ENCODE measurements at regions not wholly inside any gene's neighbourhood (a gene's known extent, or its start where the extent isn't known, plus 50 kb on each side); places are given as distances from the start of the nearest gene placed in this dataset.

GRCh38 chr5:63854076-63854475 is 108.2 kb downstream of the HTR1A start:
- Histone ChIP-seq H2AFZ (ENCODE audit: low read depth, low read length) (no peak overlapping the region), H3K9me3 (ENCODE audit: low read length) (no peaks in the 10 kb centered on the region), H3K79me2 (replicated peaks; ENCODE audit: insufficient read depth, low read length) (no peaks in the 10 kb centered on the region), H4K20me1 (ENCODE audit: insufficient read depth) (no peaks in the 10 kb centered on the region), H3K27me3 (ENCODE audit: insufficient read depth, low read depth, low read length) (no peaks in the 10 kb centered on the region), H3K4me2 (ENCODE audit: low read length) (no peak overlapping the region), H3K27ac (ENCODE audit: low read length) (no peak overlapping the region), H3K9me2 (ENCODE audit: insufficient read depth, low read length) (no peaks in the 10 kb centered on the region), H3K9ac (ENCODE audit: low read length) (no peak overlapping the region), H3K4me3 (ENCODE audit: low read length) (no peak overlapping the region), H3F3A (ENCODE audit: insufficient read depth, low read length, poor library complexity, severe bottlenecking) (no peaks in the 10 kb centered on the region), H3K36me3 (ENCODE audit: insufficient read depth, low read length) (no peaks in the 10 kb centered on the region)
- TF ChIP-seq CTCF (IDR thresholded peaks at IDR 0.05; ENCODE audit: poor library complexity, severe bottlenecking): no peak
- TF ChIP-seq REST (IDR thresholded peaks at IDR 0.05; ENCODE audit: borderline replicate concordance): no peak
- no peak for TF ChIP-seq EP300 (conservative IDR thresholded peaks at IDR 0.05; ENCODE audit: poor library complexity, severe bottlenecking)
- TF ChIP-seq RAD21 (conservative IDR thresholded peaks at IDR 0.05): no peak
- no peak for TF ChIP-seq MXI1 (conservative IDR thresholded peaks at IDR 0.05; ENCODE audit: poor library complexity, severe bottlenecking)
- TF ChIP-seq TAF1 (IDR thresholded peaks at IDR 0.05; ENCODE audit: low read depth): no peak
- TF ChIP-seq SMC3 (conservative IDR thresholded peaks at IDR 0.05; ENCODE audit: poor library complexity): no peak
- TF ChIP-seq EZH2 (IDR thresholded peaks at IDR 0.05; ENCODE audit: borderline replicate concordance, insufficient read depth, low read length, poor library complexity, severe bottlenecking): no peak
- no peak for TF ChIP-seq POLR2AphosphoS5 (IDR thresholded peaks at IDR 0.05)

GRCh38 chr5:63843190-63843589 is 119.1 kb downstream of the HTR1A start:
- no peak for TF ChIP-seq EP300 (conservative IDR thresholded peaks at IDR 0.05; ENCODE audit: poor library complexity, severe bottlenecking)
- TF ChIP-seq TAF1 (IDR thresholded peaks at IDR 0.05; ENCODE audit: low read depth): no peak
- TF ChIP-seq POLR2AphosphoS5 (IDR thresholded peaks at IDR 0.05): no peak
- TF ChIP-seq MXI1 (conservative IDR thresholded peaks at IDR 0.05; ENCODE audit: poor library complexity, severe bottlenecking): no peak
- TF ChIP-seq CTCF (IDR thresholded peaks at IDR 0.05; ENCODE audit: poor library complexity, severe bottlenecking): no peak
- TF ChIP-seq RAD21 (conservative IDR thresholded peaks at IDR 0.05): no peak
- no peak for TF ChIP-seq SMC3 (conservative IDR thresholded peaks at IDR 0.05; ENCODE audit: poor library complexity)
- TF ChIP-seq EZH2 (IDR thresholded peaks at IDR 0.05; ENCODE audit: borderline replicate concordance, insufficient read depth, low read length, poor library complexity, severe bottlenecking): no peak
- no peak for TF ChIP-seq REST (IDR thresholded peaks at IDR 0.05; ENCODE audit: borderline replicate concordance)

More at GRCh38 chr5:63843190-63843589, 119.1 kb downstream of the HTR1A start:
- Histone ChIP-seq H4K20me1 (ENCODE audit: insufficient read depth) (no peaks in the 10 kb centered on the region), H3K4me2 (ENCODE audit: low read length) (no peak overlapping the region), H3K9me2 (ENCODE audit: insufficient read depth, low read length) (no peaks in the 10 kb centered on the region), H3K9me3 (ENCODE audit: low read length) (no peaks in the 10 kb centered on the region), H3K4me3 (ENCODE audit: low read length) (no peak overlapping the region), H3K9ac (ENCODE audit: low read length) (no peak overlapping the region), H3K79me2 (replicated peaks; ENCODE audit: insufficient read depth, low read length) (no peaks in the 10 kb centered on the region), H3F3A (ENCODE audit: insufficient read depth, low read length, poor library complexity, severe bottlenecking) (no peaks in the 10 kb centered on the region), H3K27ac (ENCODE audit: low read length) (no peak overlapping the region), H3K36me3 (ENCODE audit: insufficient read depth, low read length) (no peaks in the 10 kb centered on the region), H2AFZ (ENCODE audit: low read depth, low read length) (no peak overlapping the region), H3K27me3 (ENCODE audit: insufficient read depth, low read depth, low read length) (no peaks in the 10 kb centered on the region)
